Small intestine (tissue), 7 donors: ENCODE measurements at regions not wholly inside any gene's neighbourhood (a gene's known extent, or its start where the extent isn't known, plus 50 kb on each side); places are given as distances from the start of the nearest gene placed in this dataset.

Source experiments
- DNase-seq, 2 donors: peaks; one replicate each; pipeline versions ENCODE4 v3.0.0 to v3.0.0-alpha.2; 2013
- FAIRE-seq: peaks from 2 replicates; lab custom pipeline; 2012; peaks lifted over from hg19 to GRCh38; lab: Jason Lieb, UNC
- H3K27ac ChIP-seq, 3 donors: one replicate each; pipeline ENCODE4 v1.5.1; 2013; ENCODE audit warnings: low read length in 2 of 3, mild to moderate bottlenecking in 2 of 3, control low read depth in 1 of 3, inconsistent platforms in 1 of 3, low read depth in 1 of 3, moderate library complexity in 1 of 3
- H3K27me3 ChIP-seq, 3 donors: one replicate each; pipeline ENCODE4 v1.6.1; 2013; ENCODE audit warnings: low read length in 3 of 3, inconsistent platforms in 1 of 3; ENCODE audit not compliant: control insufficient read depth in 3 of 3, insufficient read depth in 3 of 3
- H3K36me3 ChIP-seq, 3 donors: one replicate each; pipeline ENCODE4 v1.6.1; 2013; ENCODE audit warnings: low read length in 3 of 3, inconsistent platforms in 1 of 3, low read depth in 1 of 3, mild to moderate bottlenecking in 1 of 3, moderate library complexity in 1 of 3; ENCODE audit not compliant: control insufficient read depth in 3 of 3, insufficient read depth in 2 of 3
- H3K4me1 ChIP-seq, 3 donors: one replicate each; pipeline ENCODE4 v1.6.1; 2013; ENCODE audit warnings: low read length in 2 of 3, inconsistent platforms in 1 of 3, low read depth in 1 of 3, mild to moderate bottlenecking in 1 of 3, moderate library complexity in 1 of 3; ENCODE audit not compliant: control insufficient read depth in 3 of 3, insufficient read depth in 2 of 3
- H3K4me3 ChIP-seq, 3 donors: one replicate each; pipeline ENCODE4 v1.5.1; 2013; ENCODE audit warnings: low read length in 3 of 3, control low read depth in 1 of 3, inconsistent platforms in 1 of 3, low read depth in 1 of 3, mild to moderate bottlenecking in 1 of 3, moderate library complexity in 1 of 3
- H3K9me3 ChIP-seq, 2 donors: one replicate each; pipeline ENCODE4 v1.6.1; 2013; ENCODE audit warnings: low read depth in 1 of 2, low read length in 1 of 2; ENCODE audit not compliant: control insufficient read depth in 2 of 2, insufficient read depth in 1 of 2
- WGBS, 3 donors: extraction: QIAGEN DNeasy Blood & Tissue Kit; methylation state at CpG; one replicate each; pipeline ENCODE4 v1.1.7; 2013; 5-methylcytosine and 5-hydroxymethylcytosine counted together
- donor health status: healthy with polysubstance abuse.
- donor health status: control.
- donor health status: control.
- donor health status: Bipolar disorder and iron deficiency.
- donor health status: healthy.

DNA sequence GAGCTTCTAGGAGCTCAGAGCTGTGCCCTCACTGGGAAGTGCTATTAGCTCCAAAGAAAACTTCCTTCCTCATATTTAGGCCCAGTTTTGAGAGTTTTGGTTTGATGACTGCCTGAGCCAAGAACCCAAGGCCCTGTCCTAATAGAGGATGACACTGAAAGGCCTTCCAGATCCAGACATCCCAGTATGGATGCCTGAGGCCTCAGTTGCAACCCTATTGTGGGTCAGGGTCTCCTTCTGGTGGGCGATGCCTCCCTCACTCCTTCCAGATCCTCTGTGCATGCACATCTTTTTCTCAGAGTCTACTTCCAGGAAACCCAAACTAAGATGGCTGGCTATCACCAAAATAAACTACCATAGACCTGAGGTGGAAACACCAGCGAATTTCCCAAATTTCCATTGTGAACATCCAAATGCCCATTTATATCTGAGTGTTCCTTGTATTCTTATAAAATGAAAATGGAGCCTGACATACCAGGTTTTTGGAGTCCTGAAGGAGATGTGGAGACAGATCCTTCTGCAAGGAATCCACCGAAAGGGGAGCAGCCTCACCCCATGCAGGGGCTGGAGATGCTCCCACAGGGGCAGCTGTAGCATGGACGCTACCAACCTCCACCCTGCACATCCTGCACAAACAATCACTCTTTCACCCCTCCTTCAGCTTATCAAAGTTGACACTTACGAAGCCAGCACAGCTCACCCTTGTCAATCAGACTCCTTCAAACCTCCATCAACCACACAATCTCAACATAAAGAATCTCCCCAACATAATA lies 61.1 kb downstream of the GGTLC2 start:
- no peaks in the 10 kb centered on the region for H3K36me3 ChIP-seq
- no peak overlapping the region for H3K4me3 ChIP-seq
- 88 to 95% (median 91%) methylated on average over 5 of the region's 5 CpGs for WGBS, 3 donors
- no peak for FAIRE-seq
- H3K27me3 ChIP-seq = peaks cover 0 to 2% (median 0%) of the 10 kb centered on the region in 3 donors
- no peak overlapping the region for H3K27ac ChIP-seq
- no peaks in the 10 kb centered on the region for H3K9me3 ChIP-seq
- H3K4me1 ChIP-seq = peaks cover 0 to 4% (median 0%) of the 10 kb centered on the region in 3 donors
- no peak for DNase-seq

DNA sequence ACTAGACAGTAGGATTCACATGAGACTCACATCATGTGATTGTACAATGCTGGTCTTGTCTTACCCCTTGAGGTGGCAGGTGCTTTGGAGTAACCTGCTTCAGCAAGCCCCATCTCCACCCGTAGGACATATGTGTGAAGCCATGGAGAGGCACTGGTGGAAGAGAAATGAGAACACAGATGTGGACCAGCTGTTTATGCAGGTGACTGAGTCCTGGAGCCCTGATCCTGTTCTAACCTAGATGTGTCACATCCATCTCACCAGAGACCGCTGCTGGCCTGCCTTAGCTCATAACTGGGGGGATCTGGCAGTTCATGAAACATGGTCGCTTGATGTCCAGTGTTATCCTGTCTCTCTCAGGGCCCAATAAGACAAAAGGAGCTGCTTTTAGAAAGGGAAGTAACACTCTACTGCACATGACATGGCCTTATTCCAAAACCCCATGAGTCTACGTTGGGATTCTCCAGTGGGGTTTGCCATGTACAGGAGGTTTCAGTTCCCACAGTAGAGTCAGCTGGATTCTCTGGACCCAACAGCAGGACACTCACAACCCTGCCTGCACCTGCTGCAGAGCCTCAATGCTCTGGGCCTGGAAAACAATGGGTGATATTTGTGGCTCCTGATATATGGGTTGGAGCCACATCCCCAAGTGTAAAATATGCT lies 62.0 kb downstream of the GGTLC2 start:
- H3K27me3 ChIP-seq = peaks cover 0 to 2% (median 0%) of the 10 kb centered on the region in 3 donors
- 61 to 74% (median 68%) methylated on average over 4 of the region's 4 CpGs for WGBS, 3 donors
- peaks cover 0 to 4% (median 0%) of the 10 kb centered on the region in 3 donors for H3K4me1 ChIP-seq
- H3K9me3 ChIP-seq = no peaks in the 10 kb centered on the region
- no peak for FAIRE-seq
- H3K4me3 ChIP-seq = no peak overlapping the region
- no peak overlapping the region for H3K27ac ChIP-seq
- DNase-seq = no peak
- no peaks in the 10 kb centered on the region for H3K36me3 ChIP-seq

DNA sequence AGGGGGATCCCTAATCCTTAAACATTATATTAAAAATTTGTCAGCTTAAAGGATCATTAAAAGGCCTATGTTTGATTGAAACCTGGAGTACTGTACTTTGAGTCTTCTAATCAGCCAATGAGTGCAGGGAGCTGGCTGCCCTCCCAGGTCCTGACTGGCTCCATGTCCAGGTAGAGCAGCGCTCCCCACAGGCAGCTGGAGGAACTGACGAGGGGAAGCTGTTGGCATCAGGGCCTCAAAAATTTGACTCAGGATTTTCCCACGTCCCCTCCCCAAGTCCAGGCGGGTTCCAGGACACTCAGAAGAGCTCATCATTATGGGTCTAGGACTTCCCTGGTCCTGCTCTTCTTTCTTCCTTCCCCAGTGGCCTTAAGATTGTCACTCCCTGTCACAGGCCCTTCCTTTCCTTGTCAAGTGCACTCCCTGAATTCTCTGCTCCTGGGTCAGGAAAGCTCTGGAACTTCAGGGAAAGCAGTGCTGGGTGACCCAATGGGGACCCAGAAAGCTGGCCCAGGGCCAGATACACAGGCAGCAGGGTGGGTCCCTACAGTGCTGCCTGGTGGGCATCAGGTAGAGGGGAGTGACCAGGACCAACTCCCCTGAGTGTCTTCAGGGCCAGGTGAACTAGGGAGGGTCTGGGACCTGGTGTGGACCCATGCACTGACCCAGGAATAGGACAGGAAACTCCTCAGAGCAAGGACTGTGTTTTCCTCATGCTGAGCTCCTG lies 65.5 kb downstream of the GGTLC2 start:
- H3K27me3 ChIP-seq = peaks cover 0 to 2% (median 0%) of the 10 kb centered on the region in 3 donors
- H3K36me3 ChIP-seq = no peaks in the 10 kb centered on the region
- no peaks in the 10 kb centered on the region for H3K9me3 ChIP-seq
- no peaks in the 10 kb centered on the region for H3K4me1 ChIP-seq
- H3K27ac ChIP-seq = no peak overlapping the region
- no peak for FAIRE-seq
- no peak overlapping the region for H3K4me3 ChIP-seq
- 36 to 71% (median 57%) methylated on average over 4 of the region's 4 CpGs for WGBS, 3 donors
- DNase-seq = peak in 1 of 2 donors; percentile 55

DNA sequence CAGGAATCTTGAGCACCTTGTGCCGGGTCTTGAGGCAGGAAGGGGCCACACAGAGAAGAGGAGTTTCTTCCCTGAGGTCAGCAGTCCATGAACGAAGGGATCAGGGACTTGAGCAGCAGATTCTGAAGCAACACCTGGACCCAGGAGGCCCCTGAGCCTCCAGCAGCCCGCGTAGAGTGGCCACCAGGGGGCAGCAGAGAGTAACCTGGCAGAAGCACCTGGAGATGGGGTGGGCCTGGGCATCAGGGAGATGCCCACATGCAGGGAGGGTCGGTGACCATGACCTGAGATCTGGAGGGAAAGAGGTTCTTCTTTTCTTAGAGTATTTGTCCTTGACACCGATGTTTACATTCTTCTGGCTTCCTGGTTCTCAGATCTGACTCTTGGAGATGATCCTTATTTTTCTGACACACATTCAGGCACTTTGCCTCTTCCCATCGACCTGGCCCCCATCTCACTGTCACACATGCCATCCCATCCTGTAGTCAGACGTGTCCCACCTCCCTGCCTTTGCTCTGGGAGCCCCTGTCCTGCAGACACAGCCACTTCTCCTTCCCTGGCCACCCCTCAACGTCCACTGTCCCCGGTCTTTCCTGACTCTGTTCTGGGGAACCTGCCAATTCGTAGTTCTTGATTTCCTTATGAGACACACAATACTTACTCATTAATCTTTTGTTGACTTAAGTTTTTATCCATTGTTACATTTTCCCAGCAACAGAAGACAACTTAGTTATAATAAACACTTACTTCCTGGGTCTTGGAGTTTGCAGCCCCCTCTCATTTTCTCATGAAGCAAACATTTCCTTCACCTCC lies 66.5 kb downstream of the GGTLC2 start:
- Histone ChIP-seq H3K9me3 (no peaks in the 10 kb centered on the region), H3K27me3 (peaks cover 0 to 2% (median 0%) of the 10 kb centered on the region in 3 donors), H3K4me3 (no peak overlapping the region), H3K4me1 (no peaks in the 10 kb centered on the region), H3K36me3 (no peaks in the 10 kb centered on the region), H3K27ac (no peak overlapping the region)
- no peak for FAIRE-seq
- peak; percentile 60 to 74 for DNase-seq
- 6 to 15% (median 11%) methylated on average over 11 of the region's 11 CpGs for WGBS, 3 donors

DNA sequence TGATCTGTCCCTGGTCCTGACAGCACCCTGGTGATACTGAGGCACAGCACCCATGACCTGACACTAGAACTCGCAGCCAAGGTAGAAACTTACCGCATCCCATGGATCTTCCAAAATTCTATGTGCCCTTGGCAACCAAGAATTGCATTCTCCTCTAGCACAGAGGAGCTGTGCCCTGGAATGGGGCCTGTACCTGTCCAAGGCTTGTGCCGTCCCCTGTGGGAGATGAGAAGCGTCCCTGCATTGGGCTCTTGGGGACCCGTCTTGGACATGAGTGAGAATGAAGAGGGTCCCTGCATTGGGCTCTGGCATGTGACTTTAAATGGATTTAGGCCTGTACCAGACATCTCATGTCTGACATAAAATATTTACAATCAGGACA lies 67.1 kb downstream of the GGTLC2 start:
- peaks cover 0 to 2% (median 0%) of the 10 kb centered on the region in 3 donors for H3K27me3 ChIP-seq
- H3K36me3 ChIP-seq = no peaks in the 10 kb centered on the region
- no peak for DNase-seq
- no peaks in the 10 kb centered on the region for H3K4me1 ChIP-seq
- H3K9me3 ChIP-seq = no peaks in the 10 kb centered on the region
- no peak overlapping the region for H3K27ac ChIP-seq
- no peak overlapping the region for H3K4me3 ChIP-seq
- 94 to 96% (median 95%) methylated on average over 5 of the region's 5 CpGs for WGBS, 3 donors
- FAIRE-seq = no peak

DNA sequence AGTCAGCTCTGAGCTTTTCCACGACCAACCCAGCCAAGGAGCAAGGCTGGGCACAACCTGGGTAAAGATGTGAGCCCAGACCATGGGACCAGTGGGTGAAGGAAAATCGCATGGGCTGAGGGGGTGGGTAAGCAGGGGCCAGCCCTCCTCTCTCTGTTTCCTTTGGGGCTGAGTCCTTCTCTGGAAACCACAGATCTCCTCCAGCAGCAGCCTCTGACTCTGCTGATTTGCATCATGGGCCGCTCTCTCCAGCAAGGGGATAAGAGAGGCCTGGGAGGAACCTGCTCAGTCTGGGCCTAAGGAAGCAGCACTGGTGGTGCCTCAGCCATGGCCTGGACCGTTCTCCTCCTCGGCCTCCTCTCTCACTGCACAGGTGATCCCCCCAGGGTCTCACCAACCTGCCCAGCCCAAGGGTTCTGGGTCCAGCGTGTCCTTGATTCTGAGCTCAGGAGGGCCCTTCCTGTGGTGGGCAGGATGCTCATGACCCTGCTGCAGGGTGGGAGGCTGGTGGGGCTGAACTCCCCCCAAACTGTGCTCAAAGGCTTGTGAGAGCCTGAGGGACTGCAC lies 67.8 kb downstream of the GGTLC2 start:
- Histone ChIP-seq H3K27ac (no peak overlapping the region), H3K4me1 (no peaks in the 10 kb centered on the region), H3K27me3 (peaks cover 0 to 2% (median 0%) of the 10 kb centered on the region in 3 donors), H3K36me3 (no peaks in the 10 kb centered on the region), H3K4me3 (no peak overlapping the region), H3K9me3 (no peaks in the 10 kb centered on the region)
- WGBS, 3 donors = 86 to 89% (median 89%) methylated on average over 6 of the region's 6 CpGs
- FAIRE-seq = no peak
- DNase-seq = no peak

DNA sequence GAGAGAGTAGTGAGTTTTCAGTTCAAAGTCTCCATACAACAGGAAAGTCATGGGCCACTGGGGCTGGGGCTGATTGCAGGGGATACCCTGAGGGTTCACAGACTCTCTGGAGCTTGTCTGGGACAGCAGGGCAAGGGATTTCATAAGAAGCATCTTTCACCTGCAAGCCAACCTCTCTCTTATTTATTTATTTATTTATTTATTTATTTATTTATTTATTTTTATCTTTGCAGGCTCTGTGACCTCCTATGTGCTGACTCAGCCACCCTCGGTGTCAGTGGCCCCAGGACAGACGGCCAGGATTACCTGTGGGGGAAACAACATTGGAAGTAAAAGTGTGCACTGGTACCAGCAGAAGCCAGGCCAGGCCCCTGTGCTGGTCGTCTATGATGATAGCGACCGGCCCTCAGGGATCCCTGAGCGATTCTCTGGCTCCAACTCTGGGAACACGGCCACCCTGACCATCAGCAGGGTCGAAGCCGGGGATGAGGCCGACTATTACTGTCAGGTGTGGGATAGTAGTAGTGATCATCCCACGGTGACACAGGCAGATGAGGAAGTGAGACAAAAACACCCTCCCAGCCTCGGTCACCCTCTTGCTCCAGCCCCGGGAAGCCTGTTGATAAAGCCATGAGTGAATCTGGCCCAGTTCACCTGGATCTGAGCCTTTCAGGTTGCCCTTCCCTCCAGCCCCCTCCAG lies 68.4 kb downstream of the GGTLC2 start:
- no peaks in the 10 kb centered on the region for H3K36me3 ChIP-seq
- no peaks in the 10 kb centered on the region for H3K4me1 ChIP-seq
- FAIRE-seq = no peak
- no peaks in the 10 kb centered on the region for H3K9me3 ChIP-seq
- 72 to 79% (median 77%) methylated on average over 13 of the region's 13 CpGs for WGBS, 3 donors
- H3K27me3 ChIP-seq = peaks cover 0 to 2% (median 0%) of the 10 kb centered on the region in 3 donors
- no peak overlapping the region for H3K4me3 ChIP-seq
- no peak for DNase-seq
- H3K27ac ChIP-seq = no peak overlapping the region
